NCI-H1092 treated with DMSO at 0.1 percent for 48 hours (cell line): ENCODE measurements at regions not wholly inside any gene's neighbourhood (a gene's known extent, or its start where the extent isn't known, plus 50 kb on each side); places are given as distances from the start of the nearest gene placed in this dataset.

Source experiments
- DNase-seq: peaks from one replicate; lab custom pipeline; 2025; lab: John Stamatoyannopoulos, UW

- no peak for DNase-seq
Observed at GRCh38 chr7:36010656-36011587, 142.1 kb upstream of the EEPD1 start.

GRCh38 chr7:36011588-36011965 is 141.5 kb upstream of the EEPD1 start:
- DNase-seq = no peak

DNA sequence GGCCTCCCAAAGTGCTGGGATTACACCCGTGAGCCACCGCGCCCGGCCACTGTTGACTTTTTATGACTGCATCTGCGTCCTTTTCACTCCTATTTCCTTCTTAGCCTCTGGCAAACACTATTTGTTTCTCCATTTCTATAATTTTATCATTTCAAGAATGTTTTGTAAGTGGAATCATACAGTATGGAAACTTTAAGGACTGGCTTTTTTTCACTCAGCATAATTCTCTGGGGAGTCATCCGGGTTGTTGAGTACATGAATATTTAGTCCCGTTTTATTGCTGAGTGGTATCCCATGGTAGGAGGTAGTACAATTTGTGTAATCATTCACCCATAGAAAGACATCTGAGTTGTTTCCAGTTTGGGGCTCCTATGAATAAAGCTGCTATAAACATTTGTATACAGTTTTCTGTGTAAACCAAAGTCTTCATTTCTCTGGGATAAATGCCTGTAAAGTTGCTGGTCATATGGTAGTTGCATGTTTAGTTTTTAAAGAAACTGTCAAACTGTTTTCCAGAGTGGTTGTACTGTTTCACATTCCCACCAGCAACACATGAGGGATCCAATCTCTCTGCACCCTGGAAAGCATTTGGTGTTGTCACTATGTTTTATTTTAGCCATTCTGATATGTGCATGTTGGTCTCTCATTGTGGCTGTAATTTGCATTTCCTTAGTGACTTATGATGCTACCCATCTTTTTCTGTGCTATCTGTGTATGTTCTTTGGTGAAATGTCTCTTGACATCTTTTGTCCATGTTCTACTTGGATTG is 139.6 kb upstream of the EEPD1 start:
- no peak for DNase-seq

GRCh38 chr7:36014961-36015360 is 138.1 kb upstream of the EEPD1 start:
- no peak for DNase-seq

DNA sequence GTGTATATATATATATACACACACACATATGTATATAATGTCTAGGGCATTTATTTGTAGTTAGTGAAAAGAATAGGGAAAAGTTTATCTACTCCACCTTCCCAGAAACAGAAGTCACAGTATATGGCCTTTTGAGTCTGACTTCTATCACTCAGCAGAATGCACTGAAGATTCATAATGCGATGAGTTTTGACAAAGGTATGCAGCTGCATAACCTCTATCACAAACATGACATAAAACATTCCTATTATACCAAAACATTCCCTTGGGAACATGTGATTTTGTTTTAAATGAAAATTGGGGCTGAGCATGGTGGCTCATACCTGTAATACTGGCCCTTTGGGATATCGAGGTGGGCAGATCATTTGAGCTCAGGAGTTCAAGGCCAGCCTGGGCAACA is 137.3 kb upstream of the EEPD1 start:
- no peak for DNase-seq

DNA sequence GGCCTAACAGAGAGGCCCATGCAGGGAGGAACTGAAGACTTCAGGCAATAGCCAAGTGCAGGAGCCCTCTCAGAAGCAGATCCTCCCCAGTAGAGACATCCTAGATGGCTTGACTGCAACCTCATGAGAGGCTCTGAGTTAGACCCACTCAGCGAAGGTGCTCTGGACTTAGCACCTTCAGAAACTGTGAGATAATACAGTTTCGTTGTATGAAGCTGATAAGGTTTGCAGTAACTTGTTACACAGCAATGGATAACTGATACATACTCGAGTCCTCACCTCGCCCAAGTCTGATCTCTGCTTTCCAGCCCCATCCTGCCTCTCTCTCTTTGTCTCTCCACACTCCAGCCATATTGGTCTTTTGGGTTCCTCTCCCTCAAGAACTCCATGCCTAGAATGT is 136.4 kb upstream of the EEPD1 start:
- DNase-seq = no peak

- DNase-seq = no peak
Observed at GRCh38 chr7:36017111-36017510, 135.9 kb upstream of the EEPD1 start.

DNA sequence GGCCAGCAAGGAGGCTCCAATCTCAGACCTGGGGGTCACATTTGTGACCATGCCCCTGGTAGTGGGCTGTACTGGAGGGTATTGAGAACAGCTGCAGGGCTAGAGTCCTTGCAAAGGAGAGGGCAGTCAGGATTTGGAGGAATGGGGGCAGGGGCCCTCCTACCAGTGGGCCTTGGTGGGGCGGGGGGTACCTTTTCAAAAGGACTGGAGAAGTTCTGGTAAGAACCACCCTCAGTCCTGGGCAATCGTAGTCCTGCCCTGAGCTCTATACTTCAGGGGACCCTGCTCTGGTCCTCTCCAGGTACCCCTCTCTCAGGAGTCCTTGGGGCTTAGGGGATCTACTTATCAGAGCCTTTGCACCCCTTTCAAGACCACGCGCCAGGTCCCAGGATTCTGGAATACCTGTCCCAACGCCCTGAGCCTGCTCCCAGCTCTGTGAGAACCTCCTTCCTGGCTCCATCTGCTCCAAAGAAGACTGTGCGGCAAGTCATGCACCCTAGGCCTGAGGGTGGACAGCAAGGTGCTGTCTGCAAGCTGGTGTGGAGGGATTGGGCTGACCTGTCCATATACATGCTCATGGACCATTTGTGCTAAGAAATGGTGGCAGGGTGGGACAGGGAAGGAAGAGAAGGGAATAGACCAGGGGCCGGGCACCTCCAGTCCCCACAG is 134.1 kb upstream of the EEPD1 start:
- DNase-seq = no peak

DNA sequence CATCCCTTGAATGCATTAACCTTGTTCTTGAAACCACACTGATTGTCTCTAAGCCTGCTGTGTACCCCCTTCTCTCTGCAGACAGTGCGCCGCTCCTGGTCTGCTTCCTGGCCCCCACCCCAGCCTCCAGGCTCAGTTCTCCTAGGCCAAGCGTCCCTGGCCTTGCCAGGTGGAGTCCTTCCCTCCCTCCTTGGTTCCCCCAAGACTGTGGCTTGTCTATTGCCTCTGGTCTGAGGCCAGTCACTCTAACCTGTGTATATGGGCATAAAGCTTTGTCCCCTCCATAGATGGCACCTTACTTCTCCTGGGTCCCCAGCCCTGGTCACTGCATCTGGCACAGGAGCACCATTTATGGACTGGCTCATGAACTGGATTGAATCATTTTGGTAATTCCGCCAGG is 133.5 kb upstream of the EEPD1 start:
- DNase-seq = no peak

DNA sequence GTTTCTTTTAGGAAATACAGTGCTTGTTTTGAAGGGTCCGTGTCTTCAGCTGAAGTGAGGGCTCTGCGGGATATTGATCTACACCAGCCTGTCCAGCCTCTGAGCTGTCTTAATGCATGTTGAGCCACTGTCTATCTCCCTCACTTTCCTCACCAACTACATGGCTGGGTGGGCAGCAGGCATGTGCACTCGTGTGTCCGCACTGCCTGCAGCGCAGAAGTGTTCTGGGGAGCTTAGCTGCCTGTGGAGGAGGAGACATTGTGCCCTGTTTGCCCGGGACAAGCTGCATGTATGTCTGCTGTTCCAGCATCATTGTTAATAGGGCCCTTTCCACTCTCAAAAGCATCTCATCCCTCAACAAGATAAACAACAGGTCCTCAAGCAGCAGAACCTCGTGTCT is 133.1 kb upstream of the EEPD1 start:
- DNase-seq = no peak

- no peak for DNase-seq
Observed at GRCh38 chr7:36021367-36021766, 131.7 kb upstream of the EEPD1 start.

GRCh38 chr7:36021917-36022550 is 131.0 kb upstream of the EEPD1 start:
- no peak for DNase-seq

GRCh38 chr7:36023033-36023560 is 130.0 kb upstream of the EEPD1 start:
- no peak for DNase-seq

DNA sequence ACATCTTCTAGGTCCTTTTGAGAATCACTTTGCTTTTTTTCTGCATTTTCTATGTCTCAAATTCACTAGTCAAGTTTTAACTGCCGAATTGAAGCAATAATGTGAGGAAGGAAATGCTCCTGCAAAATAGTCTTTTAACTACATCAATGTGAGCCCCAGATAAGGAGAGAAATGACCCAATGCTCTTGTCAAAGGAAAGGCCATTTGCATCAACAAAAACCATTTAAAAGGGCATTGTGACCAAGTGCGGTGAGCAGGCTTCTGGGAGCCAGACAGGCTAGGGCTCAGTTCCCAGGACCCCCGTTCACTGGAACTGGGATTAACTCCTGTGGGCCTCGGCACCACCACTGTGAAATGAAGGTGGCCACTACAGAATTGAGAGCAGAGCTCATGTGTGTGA is 127.9 kb upstream of the EEPD1 start:
- no peak for DNase-seq

DNA sequence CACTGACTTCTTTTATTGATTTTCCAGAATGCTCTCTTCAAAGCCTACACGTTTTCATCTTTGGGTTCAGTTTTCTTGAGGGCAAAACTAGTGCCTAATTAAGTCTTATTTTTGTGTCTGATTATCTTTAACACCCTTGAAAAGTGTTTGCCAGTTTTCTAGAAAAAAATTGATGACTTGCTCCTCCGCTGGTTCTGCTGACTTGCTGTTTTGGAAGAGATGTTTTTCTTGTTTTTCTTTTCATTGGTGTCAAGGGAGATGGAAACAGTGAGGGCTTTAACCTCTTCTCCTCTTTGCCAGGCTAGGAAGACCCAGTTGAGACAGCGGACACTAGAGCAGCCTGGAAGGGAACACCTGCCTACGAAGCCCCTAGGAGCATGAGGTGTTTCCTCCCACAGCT is 123.7 kb upstream of the EEPD1 start:
- DNase-seq = no peak

DNA sequence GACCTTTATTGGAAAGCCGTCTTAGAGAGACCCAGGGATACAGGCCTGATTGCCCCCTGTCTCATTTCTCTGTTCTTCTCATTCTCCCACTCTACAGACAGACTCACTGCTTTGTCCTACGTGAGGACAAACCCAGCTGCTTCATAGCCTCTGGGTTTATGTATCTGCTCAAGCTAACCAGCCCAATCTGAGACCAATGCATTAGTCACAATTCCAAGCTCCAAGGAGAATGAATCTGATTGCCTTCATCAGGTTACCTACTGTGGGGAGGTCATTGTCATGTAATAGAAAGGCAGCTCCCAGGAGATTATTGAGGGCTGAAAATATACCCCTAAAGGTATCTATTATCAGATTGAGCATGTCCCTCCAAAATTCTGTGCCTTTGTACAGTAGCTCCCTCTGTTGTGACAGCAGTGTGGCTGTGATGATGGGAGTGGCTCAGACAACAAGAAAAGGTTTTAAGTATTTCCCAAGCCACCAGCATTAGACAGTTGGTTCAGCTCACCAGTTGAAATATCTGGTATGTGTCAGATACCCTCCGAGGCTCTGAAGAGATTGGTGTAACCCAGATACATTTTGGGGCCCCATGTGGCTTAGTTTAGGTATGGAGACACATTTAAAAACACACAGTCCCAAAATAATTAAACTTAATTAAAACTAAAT is 123.1 kb upstream of the EEPD1 start:
- DNase-seq = no peak

GRCh38 chr7:36032361-36032818 is 120.7 kb upstream of the EEPD1 start:
- peak; percentile 23 for DNase-seq

GRCh38 chr7:36034020-36034419 is 119.0 kb upstream of the EEPD1 start:
- DNase-seq = no peak

GRCh38 chr7:36035186-36035585 is 117.9 kb upstream of the EEPD1 start:
- DNase-seq = no peak

GRCh38 chr7:36036590-36036989 is 116.5 kb upstream of the EEPD1 start:
- DNase-seq = no peak

GRCh38 chr7:36037121-36037662 is 115.9 kb upstream of the EEPD1 start:
- DNase-seq = no peak
